ENCODE measurements at regions not wholly inside any gene's neighbourhood (a gene's known extent, or its start where the extent isn't known, plus 50 kb on each side); places are given as distances from the start of the nearest gene placed in this dataset.
"Not testable (repeated sequence)": the region's sequence is repeated elsewhere in the genome, so short reads cannot be mapped to it uniquely, and the experiment has no call there.

- not testable (repeated sequence) for DNase-seq
Measured at GRCh38 chr1:120277428-120278258, 101.3 kb upstream of the SEC22B start.

GRCh38 chr1:120276710-120277109 lies 100.4 kb upstream of the SEC22B start:
- not testable (repeated sequence) for DNase-seq

GRCh38 chr1:120274438-120274837 lies 98.1 kb upstream of the SEC22B start:
- not testable (repeated sequence) for DNase-seq

- not testable (repeated sequence) for DNase-seq
Measured at GRCh38 chr1:120273363-120273762, 97.0 kb upstream of the SEC22B start.

- DNase-seq = not testable (repeated sequence)
Measured at GRCh38 chr1:120272242-120272641, 95.9 kb upstream of the SEC22B start.

- DNase-seq = not testable (repeated sequence)
Measured at GRCh38 chr1:120271561-120272221, 95.4 kb upstream of the SEC22B start.

GRCh38 chr1:120267894-120268551 lies 91.7 kb upstream of the SEC22B start:
- DNase-seq = not testable (repeated sequence)

GRCh38 chr1:120264564-120264963 lies 88.2 kb upstream of the SEC22B start:
- not testable (repeated sequence) for DNase-seq

- DNase-seq = not testable (repeated sequence)
Measured at GRCh38 chr1:120262791-120263751, 86.8 kb upstream of the SEC22B start.

GRCh38 chr1:120257778-120258105 lies 81.4 kb upstream of the SEC22B start:
- DNase-seq = not testable (repeated sequence)

GRCh38 chr1:120257064-120257777 lies 80.9 kb upstream of the SEC22B start:
- not testable (repeated sequence) for DNase-seq

- not testable (repeated sequence) for DNase-seq
Measured at GRCh38 chr1:120250756-120251155, 74.4 kb upstream of the SEC22B start.

- not testable (repeated sequence) for DNase-seq
Measured at GRCh38 chr1:120248726-120249427, 72.6 kb upstream of the SEC22B start.

GRCh38 chr1:120248203-120248602 lies 71.9 kb upstream of the SEC22B start:
- not testable (repeated sequence) for DNase-seq

- DNase-seq = not testable (repeated sequence)
Measured at GRCh38 chr1:120243867-120244266, 67.5 kb upstream of the SEC22B start.

GRCh38 chr1:120242582-120242981 lies 66.3 kb upstream of the SEC22B start:
- not testable (repeated sequence) for DNase-seq

GRCh38 chr1:120241868-120242267 lies 65.5 kb upstream of the SEC22B start:
- not testable (repeated sequence) for DNase-seq

GRCh38 chr1:120240181-120240580 lies 63.9 kb upstream of the SEC22B start:
- not testable (repeated sequence) for DNase-seq

GRCh38 chr1:120239351-120239750 lies 63.0 kb upstream of the SEC22B start:
- DNase-seq = not testable (repeated sequence)

GRCh38 chr1:120238867-120239266 lies 62.5 kb upstream of the SEC22B start:
- DNase-seq = not testable (repeated sequence)

GRCh38 chr1:120233661-120234018 lies 57.3 kb upstream of the SEC22B start:
- DNase-seq = not testable (repeated sequence)
